ENCODE measurements at regions not wholly inside any gene's neighbourhood (a gene's known extent, or its start where the extent isn't known, plus 50 kb on each side); places are given as distances from the start of the nearest gene placed in this dataset.
"Not testable (repeated sequence)": the region's sequence is repeated elsewhere in the genome, so short reads cannot be mapped to it uniquely, and the experiment has no call there.

- no peak for DNase-seq
These were observed 870.9 kb downstream of the GBE1 start for GRCh38 chr3:80890571-80890970.

GRCh38 chr3:80889535-80889934 is 871.9 kb downstream of the GBE1 start:
- DNase-seq, result no peak

- DNase-seq, result no peak
These were observed 890.9 kb downstream of the GBE1 start for GRCh38 chr3:80870476-80871041.

- no peak for DNase-seq
These were observed 906.0 kb downstream of the GBE1 start for GRCh38 chr3:80855482-80855881.

GRCh38 chr3:80836395-80836794 is 925.0 kb downstream of the GBE1 start:
- no peak for DNase-seq

GRCh38 chr3:80807577-80807976 is 953.9 kb downstream of the GBE1 start:
- no peak for DNase-seq

- DNase-seq, result no peak
These were observed 954.8 kb downstream of the GBE1 start for GRCh38 chr3:80806673-80807072.

- DNase-seq, result no peak
These were observed 972.5 kb downstream of the GBE1 start for GRCh38 chr3:80788914-80789313.

- DNase-seq, result no peak
These were observed 975.6 kb downstream of the GBE1 start for GRCh38 chr3:80785875-80786274.

GRCh38 chr3:80785475-80785874 is 976.0 kb downstream of the GBE1 start:
- no peak for DNase-seq

GRCh38 chr3:80771085-80771484 is 990.4 kb downstream of the GBE1 start:
- DNase-seq, result peak; percentile 7

GRCh38 chr3:80770106-80771074 is 991.1 kb downstream of the GBE1 start:
- DNase-seq, result no peak

- no peak for DNase-seq
These were observed 991.8 kb downstream of the GBE1 start for GRCh38 chr3:80769683-80770082.

- no peak for DNase-seq
These were observed 993.8 kb downstream of the GBE1 start for GRCh38 chr3:80767604-80768003.

GRCh38 chr3:80754969-80755368 is 987.2 kb upstream of the ROBO1 start:
- no peak for DNase-seq

GRCh38 chr3:80753021-80753420 is 985.2 kb upstream of the ROBO1 start:
- no peak for DNase-seq

- no peak for DNase-seq
These were observed 982.8 kb upstream of the ROBO1 start for GRCh38 chr3:80750637-80751036.

- DNase-seq, result no peak
These were observed 967.1 kb upstream of the ROBO1 start for GRCh38 chr3:80734920-80735319.

- no peak for DNase-seq
These were observed 966.7 kb upstream of the ROBO1 start for GRCh38 chr3:80734483-80734882.

GRCh38 chr3:80733522-80734176 is 965.9 kb upstream of the ROBO1 start:
- DNase-seq, result no peak

GRCh38 chr3:80727561-80727960 is 959.8 kb upstream of the ROBO1 start:
- not testable (repeated sequence) for DNase-seq

- not testable (repeated sequence) for DNase-seq
These were observed 942.0 kb upstream of the ROBO1 start for GRCh38 chr3:80709597-80710322.

- no peak for DNase-seq
These were observed 937.5 kb upstream of the ROBO1 start for GRCh38 chr3:80705290-80705689.
